Mesothelial cell of epicardium (in vitro differentiated cells): ENCODE measurements at regions not wholly inside any gene's neighbourhood (a gene's known extent, or its start where the extent isn't known, plus 50 kb on each side); places are given as distances from the start of the nearest gene placed in this dataset.

Source experiments
- DNase-seq, 2 experiments: peaks; one replicate each; pipeline ENCODE4 v3.0.0; 2021; ENCODE audit warnings: low spot score in 2 of 2; ENCODE audit not compliant: unreplicated experiment in 2 of 2
- H3K27ac Mint-ChIP-seq: 2 replicates; pipeline ENCODE4 v1.8.0; 2021; ENCODE audit warnings: mixed read lengths
- H3K27me3 Mint-ChIP-seq: 2 replicates; pipeline ENCODE4 v1.8.0; 2021; ENCODE audit warnings: low read depth, mixed read lengths
- H3K36me3 Mint-ChIP-seq: 2 replicates; pipeline ENCODE4 v1.8.0; 2021; ENCODE audit warnings: mixed read lengths
- H3K4me1 Mint-ChIP-seq: 2 replicates; pipeline ENCODE4 v1.8.0; 2021; ENCODE audit warnings: mixed read lengths
- H3K4me3 Mint-ChIP-seq: 2 replicates; pipeline ENCODE4 v1.8.0; 2021; ENCODE audit warnings: mild to moderate bottlenecking, moderate library complexity, mixed read lengths
- H3K9me3 Mint-ChIP-seq: 2 replicates; pipeline ENCODE4 v1.8.0; 2021; ENCODE audit warnings: mixed read lengths
- CTCF ChIP-seq: fragments of 200-600 bp; sonication (generic); IDR thresholded peaks from one replicate; pipeline ENCODE4 v1.5.0; 2021; ENCODE audit warnings: antibody characterized with exemption; ENCODE audit not compliant: unreplicated experiment

DNA sequence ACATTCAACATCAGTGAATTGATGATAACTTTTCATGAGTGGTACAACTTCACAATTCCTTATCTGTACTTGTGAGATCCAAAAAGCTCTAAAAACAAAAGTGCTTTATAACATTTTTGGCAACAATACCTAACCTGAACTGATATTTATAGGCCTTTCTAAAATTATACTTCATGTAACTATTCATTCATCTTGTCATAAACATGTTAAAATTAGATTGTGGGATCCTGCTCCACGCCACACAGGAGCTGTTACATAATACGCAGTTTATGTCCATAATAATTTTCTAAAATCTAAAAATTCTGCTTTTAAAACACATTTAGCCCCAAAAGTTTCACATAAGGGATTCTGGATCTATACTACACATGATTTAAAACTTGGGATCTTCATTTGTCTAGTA lies 908.5 kb upstream of the CHAC2 start:
- no peaks in the 10 kb centered on the region for H3K36me3 Mint-ChIP-seq
- no peaks in the 10 kb centered on the region for H3K27me3 Mint-ChIP-seq
- no peak overlapping the region for H3K4me3 Mint-ChIP-seq
- TF ChIP-seq CTCF, result no peak
- H3K27ac Mint-ChIP-seq, result no peak overlapping the region
- no peaks in the 10 kb centered on the region for H3K4me1 Mint-ChIP-seq
- DNase-seq, result no peak
- H3K9me3 Mint-ChIP-seq, result no peaks in the 10 kb centered on the region

DNA sequence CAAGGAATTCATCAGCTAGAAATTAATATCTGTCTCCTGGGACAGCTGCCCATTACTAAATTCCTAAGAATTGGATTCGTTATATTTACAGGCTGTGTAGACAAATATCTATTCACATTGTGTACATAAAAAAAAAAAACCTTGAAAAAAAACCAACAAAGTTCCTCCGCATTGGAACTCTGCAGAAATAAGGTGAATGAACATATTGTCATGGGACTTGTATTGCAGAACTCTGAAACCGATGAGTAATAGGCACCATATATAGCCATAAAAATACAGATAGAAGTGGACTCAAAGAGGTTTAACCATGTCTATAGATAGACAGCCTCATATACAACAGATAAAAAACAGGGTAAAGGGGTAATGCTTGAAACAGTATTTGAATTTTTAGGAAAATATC lies 909.9 kb upstream of the CHAC2 start:
- Mint-ChIP-seq H3K4me3 (no peak overlapping the region), H3K4me1 (no peaks in the 10 kb centered on the region), H3K9me3 (peaks cover 5% of the 10 kb centered on the region), H3K36me3 (no peaks in the 10 kb centered on the region), H3K27ac (no peak overlapping the region), H3K27me3 (no peaks in the 10 kb centered on the region)
- no peak for DNase-seq
- no peak for TF ChIP-seq CTCF

DNA sequence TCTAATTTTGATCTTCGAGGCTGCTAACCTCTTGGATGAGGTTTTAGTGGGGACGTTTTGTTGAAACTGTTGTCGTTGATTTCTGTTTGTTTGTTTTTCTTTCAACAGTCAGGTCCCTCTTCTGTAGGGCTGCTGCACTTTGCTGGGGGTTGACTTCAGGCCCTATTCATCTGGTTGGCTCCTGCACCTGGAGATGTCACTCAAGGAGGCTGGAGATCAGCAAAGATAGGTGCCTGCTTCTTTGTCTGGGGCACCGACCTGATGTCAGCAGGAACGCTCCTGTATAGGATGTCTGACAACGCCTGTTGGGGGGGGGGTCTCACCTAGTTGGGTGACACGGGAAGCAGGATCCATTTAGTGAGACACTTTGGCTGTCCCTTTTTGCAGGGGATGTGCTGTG lies 915.6 kb upstream of the CHAC2 start:
- Mint-ChIP-seq H3K4me1 (no peaks in the 10 kb centered on the region), H3K36me3 (no peaks in the 10 kb centered on the region), H3K27me3 (no peaks in the 10 kb centered on the region), H3K4me3 (no peak overlapping the region), H3K27ac (no peak overlapping the region), H3K9me3 (peaks cover 51% of the 10 kb centered on the region)
- DNase-seq, result no peak
- TF ChIP-seq CTCF, result no peak

DNA sequence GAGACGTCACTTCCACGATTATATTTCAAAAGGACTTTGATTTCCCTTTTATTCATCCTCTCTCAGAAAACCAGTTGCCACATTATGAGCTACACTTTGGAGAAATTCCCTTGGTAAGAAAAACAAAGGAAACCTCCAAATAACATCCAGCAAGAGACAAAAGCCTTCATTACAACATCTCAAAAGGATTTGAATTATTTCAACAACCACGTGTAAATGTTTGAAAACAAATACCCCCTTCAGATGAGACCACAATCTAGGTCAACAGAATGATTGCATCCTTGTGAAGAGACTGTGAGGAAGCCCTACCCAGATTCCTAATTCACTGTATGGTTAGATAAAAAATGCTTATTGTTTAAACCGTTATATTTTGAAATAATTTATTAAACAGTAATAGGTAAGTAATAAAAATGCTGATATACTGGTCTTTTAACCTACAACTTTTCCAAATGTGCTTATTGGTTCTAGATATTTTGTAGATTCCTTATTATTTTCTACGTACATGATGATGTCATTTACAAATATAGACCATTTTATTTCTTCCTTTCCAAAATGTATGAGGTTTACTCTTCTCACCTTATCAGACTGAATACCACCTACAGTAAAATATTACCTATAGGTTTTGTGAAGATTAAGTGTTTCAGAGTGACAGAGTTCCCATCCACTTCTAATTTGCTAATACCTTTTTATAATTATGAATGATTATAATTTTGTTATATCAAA lies 922.7 kb upstream of the CHAC2 start:
- TF ChIP-seq CTCF, result no peak
- Mint-ChIP-seq H3K36me3 (no peaks in the 10 kb centered on the region), H3K4me1 (no peaks in the 10 kb centered on the region), H3K4me3 (no peak overlapping the region), H3K27me3 (no peaks in the 10 kb centered on the region), H3K9me3 (peaks cover 30% of the 10 kb centered on the region), H3K27ac (no peak overlapping the region)
- DNase-seq, result no peak

DNA sequence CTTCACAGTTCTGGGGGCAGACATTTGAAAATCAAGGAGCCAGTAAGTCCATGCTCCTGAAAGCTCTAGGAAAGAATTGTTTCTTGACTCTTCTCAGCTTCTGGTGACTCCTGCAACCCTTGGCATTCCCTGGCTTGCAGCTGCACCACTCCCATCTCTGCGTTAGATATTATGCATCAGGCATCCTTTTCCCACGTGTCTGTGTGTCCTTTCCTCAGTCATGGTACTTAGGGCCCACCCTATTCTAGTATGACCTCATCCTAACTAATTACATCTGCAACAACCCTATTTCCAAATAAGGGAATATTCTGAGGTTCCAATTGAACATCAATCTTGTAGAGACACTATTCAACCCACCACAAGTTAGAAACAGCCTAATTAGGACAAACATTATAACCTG lies 931.7 kb upstream of the CHAC2 start:
- no peaks in the 10 kb centered on the region for H3K4me1 Mint-ChIP-seq
- no peaks in the 10 kb centered on the region for H3K9me3 Mint-ChIP-seq
- no peak for DNase-seq
- H3K4me3 Mint-ChIP-seq, result no peak overlapping the region
- no peak for TF ChIP-seq CTCF
- no peaks in the 10 kb centered on the region for H3K27me3 Mint-ChIP-seq
- no peaks in the 10 kb centered on the region for H3K36me3 Mint-ChIP-seq
- H3K27ac Mint-ChIP-seq, result no peak overlapping the region

GRCh38 chr2:52831216-52831615 lies 936.4 kb upstream of the CHAC2 start:
- no peak overlapping the region for H3K27ac Mint-ChIP-seq
- H3K27me3 Mint-ChIP-seq, result peaks cover 3% of the 10 kb centered on the region
- no peak overlapping the region for H3K4me3 Mint-ChIP-seq
- no peaks in the 10 kb centered on the region for H3K4me1 Mint-ChIP-seq
- no peak for DNase-seq
- no peak for TF ChIP-seq CTCF
- H3K9me3 Mint-ChIP-seq, result no peaks in the 10 kb centered on the region
- H3K36me3 Mint-ChIP-seq, result no peaks in the 10 kb centered on the region
